ENCODE measurements at regions not wholly inside any gene's neighbourhood (a gene's known extent, or its start where the extent isn't known, plus 50 kb on each side); places are given as distances from the start of the nearest gene placed in this dataset.
"Not testable (repeated sequence)": the region's sequence is repeated elsewhere in the genome, so short reads cannot be mapped to it uniquely, and the experiment has no call there.

GRCh38 chr13:73657821-73658540, 476.2 kb downstream of the KLF12 start:
- no peak for DNase-seq

- no peak for DNase-seq
These were observed 477.3 kb downstream of the KLF12 start for GRCh38 chr13:73656863-73657262.

- DNase-seq, result no peak
These were observed 480.5 kb downstream of the KLF12 start for GRCh38 chr13:73653688-73654087.

GRCh38 chr13:73647417-73647816, 486.8 kb downstream of the KLF12 start:
- no peak for DNase-seq

GRCh38 chr13:73640476-73641179, 493.6 kb downstream of the KLF12 start:
- DNase-seq, result not testable (repeated sequence)

GRCh38 chr13:73635166-73635787, 498.9 kb downstream of the KLF12 start:
- DNase-seq, result no peak

GRCh38 chr13:73633817-73634460, 500.3 kb downstream of the KLF12 start:
- DNase-seq, result no peak

GRCh38 chr13:73631411-73631810, 502.8 kb downstream of the KLF12 start:
- no peak for DNase-seq

- DNase-seq, result peak; percentile 20 to 49
These were observed 508.5 kb downstream of the KLF12 start for GRCh38 chr13:73625562-73626339.

- DNase-seq, result no peak
These were observed 510.9 kb downstream of the KLF12 start for GRCh38 chr13:73623281-73623680.

- no peak for DNase-seq
These were observed 511.8 kb downstream of the KLF12 start for GRCh38 chr13:73622381-73622780.

GRCh38 chr13:73618275-73618865, 515.8 kb downstream of the KLF12 start:
- no peak for DNase-seq

GRCh38 chr13:73616861-73617260, 517.3 kb downstream of the KLF12 start:
- DNase-seq, result no peak

- no peak for DNase-seq
These were observed 523.2 kb downstream of the KLF12 start for GRCh38 chr13:73610799-73611592.

GRCh38 chr13:73608711-73609485, 525.3 kb downstream of the KLF12 start:
- no peak for DNase-seq

- DNase-seq, result no peak
These were observed 526.1 kb downstream of the KLF12 start for GRCh38 chr13:73608157-73608516.

- DNase-seq, result no peak
These were observed 526.6 kb downstream of the KLF12 start for GRCh38 chr13:73607489-73608156.

- no peak for DNase-seq
These were observed 530.6 kb downstream of the KLF12 start for GRCh38 chr13:73603646-73604045.

GRCh38 chr13:73602295-73602694, 531.9 kb downstream of the KLF12 start:
- DNase-seq, result peak in 1 of 2 donors; percentile 12

- no peak for DNase-seq
These were observed 532.5 kb downstream of the KLF12 start for GRCh38 chr13:73601708-73602107.
